HepG2 (cell line): ENCODE measurements at regions not wholly inside any gene's neighbourhood (a gene's known extent, or its start where the extent isn't known, plus 50 kb on each side); places are given as distances from the start of the nearest gene placed in this dataset.

Source experiments
- ATAC-seq: fragments of 200-7000 bp; cut with Tn5 transposase; 3 replicates; pipeline ENCODE4 v1.9.1; 2020; ENCODE audit warnings: mild to moderate bottlenecking, moderate library complexity
- BruUV-seq: library from RNA; stranded (reverse); fragments of 400-500 nt; replicated peaks from 2 replicates; lab custom pipeline; 2021; lab: Mats Ljungman, UMichigan
- CTCF ChIA-PET: fragments of 300-600 bp; formaldehyde crosslinking; extraction: SDS; loops from one replicate; lab custom pipeline; 2021; ENCODE audit warnings: low total read pairs, inconsistent platforms, low intra/inter-chr PET ratio; lab: Yijun Ruan, JAX
- POLR2A ChIA-PET: fragments of 350-600 bp; sonication (Branson Sonifier 250); formaldehyde crosslinking; loops from one replicate; lab custom pipeline; 2020; ENCODE audit warnings: antibody characterized with exemption, inconsistent platforms; lab: Yijun Ruan, JAX
- DNase-seq: peaks from one replicate; pipeline ENCODE4 v3.0.0-alpha.2; 2015; ENCODE audit warnings: low spot score
- FAIRE-seq: peaks from 3 replicates; lab custom pipeline; 2011; peaks lifted over from hg19 to GRCh38; lab: Jason Lieb, UNC
- H2AFZ ChIP-seq: one replicate; pipeline ENCODE4 v1.6.1; 2011; ENCODE audit warnings: low read length, inconsistent platforms
- H3K27ac ChIP-seq: fragments of 300-600 bp; 3 replicates; pipeline ENCODE4 v1.8.0; 2011; ENCODE audit warnings: mixed run types, mild to moderate bottlenecking, mixed read lengths, low read length, inconsistent platforms; ENCODE audit not compliant: insufficient read depth; ENCODE audit errors: extremely low read length
- H3K27me3 ChIP-seq, 2 experiments: fragments of 200-600 bp in 1 of 2; 2 replicates in 1 of 2; 3 replicates in 1 of 2; pipeline versions ENCODE4 v1.6.0 to v1.8.0; 2011; ENCODE audit warnings: low read length in 2 of 2, mild to moderate bottlenecking in 2 of 2, moderate library complexity in 2 of 2, inconsistent platforms in 1 of 2; ENCODE audit not compliant: insufficient read depth in 2 of 2, control insufficient read depth in 1 of 2
- H3K36me3 ChIP-seq, 2 experiments: fragments of 200-600 bp in 1 of 2; replicated peaks in 1 of 2; 2 replicates in 1 of 2; 3 replicates in 1 of 2; pipeline versions ENCODE4 v1.5.1 to v1.8.0; 2011; ENCODE audit warnings: low read length in 2 of 2, inconsistent platforms in 1 of 2; ENCODE audit not compliant: insufficient read depth in 2 of 2, control insufficient read depth in 1 of 2
- H3K4me1 ChIP-seq: 2 replicates; pipeline ENCODE4 v1.5.1; 2012; ENCODE audit warnings: low read length, inconsistent platforms; ENCODE audit not compliant: insufficient read depth
- H3K4me2 ChIP-seq: 2 replicates; pipeline ENCODE4 v1.6.0; 2011; ENCODE audit warnings: low read depth, low read length, inconsistent platforms
- H3K4me3 ChIP-seq, 3 experiments: fragments of 200-600 bp in 1 of 3; sonication (generic), shearing (Covaris generic) in 1 of 3; replicated peaks in 1 of 3; 2 replicates each; pipeline ENCODE4 v1.5.1; 2011 to 2016; ENCODE audit warnings: low read length in 3 of 3, inconsistent platforms in 2 of 3, low read depth in 2 of 3, mild to moderate bottlenecking in 2 of 3, control low read depth in 1 of 3, mixed read lengths in 1 of 3; ENCODE audit not compliant: insufficient read depth in 1 of 3
- H3K79me2 ChIP-seq: one replicate; pipeline ENCODE4 v1.6.1; 2011; ENCODE audit warnings: low read length, inconsistent platforms; ENCODE audit not compliant: insufficient read depth
- H3K9ac ChIP-seq: 2 replicates; pipeline ENCODE4 v1.6.0; 2011; ENCODE audit warnings: mild to moderate bottlenecking, low read depth, low read length, inconsistent platforms; ENCODE audit not compliant: insufficient read depth
- H3K9me3 ChIP-seq: 2 replicates; pipeline ENCODE4 v1.5.1; 2012; ENCODE audit warnings: mild to moderate bottlenecking, low read length
- H4K20me1 ChIP-seq: 2 replicates; pipeline ENCODE4 v1.6.0; 2011; ENCODE audit warnings: inconsistent platforms, mild to moderate bottlenecking, low read length, moderate library complexity; ENCODE audit not compliant: insufficient read depth
- CTCF ChIP-seq: sonication (generic); formaldehyde crosslinking; IDR thresholded peaks from 2 replicates; pipeline ENCODE4 v1.5.0; 2020; ENCODE audit warnings: mild to moderate bottlenecking, missing genetic modification reagents, moderate library complexity
- KAT8 ChIP-seq: IDR thresholded peaks from 2 replicates; pipeline ENCODE4 v1.6.1; 2016; ENCODE audit warnings: missing genetic modification reagents, missing compliant biosample characterization
- MZF1 ChIP-seq: sonication (generic); formaldehyde crosslinking; IDR thresholded peaks from 2 replicates; pipeline ENCODE4 v1.8.1; 2023; ENCODE audit warnings: mild to moderate bottlenecking, missing genetic modification reagents, borderline replicate concordance
- RELA ChIP-seq: sonication (generic); formaldehyde crosslinking; IDR thresholded peaks from 2 replicates; pipeline ENCODE4 v1.4.0; 2020; ENCODE audit warnings: missing genetic modification reagents
- ZFYVE20 ChIP-seq: sonication (generic); formaldehyde crosslinking; IDR thresholded peaks from 2 replicates; pipeline ENCODE4 v1.8.0; 2023; ENCODE audit warnings: low read depth, mild to moderate bottlenecking, moderate library complexity, missing genetic modification reagents, borderline replicate concordance
- ZNF282 ChIP-seq: fragments of 450-650 bp; IDR thresholded peaks from 2 replicates; pipeline ENCODE4 v1.6.1; 2018; ENCODE audit not compliant: partially characterized antibody
- ZNF563 ChIP-seq: sonication (generic); formaldehyde crosslinking; IDR thresholded peaks from 2 replicates; pipeline ENCODE4 v1.8.0; 2022; ENCODE audit warnings: mild to moderate bottlenecking, moderate library complexity, missing genetic modification reagents
- WGBS: methylation state at CpG from one replicate; pipeline ENCODE4 v1.1.6; 2017; ENCODE audit warnings: low lambda C conversion rate; 5-methylcytosine and 5-hydroxymethylcytosine counted together
- in situ Hi-C: cut with HindIII; loops from 2 replicates; pipeline ENCODE4 v1.10.0; 2017; ENCODE audit warnings: low pct_unique_long_range_greater_than_20kb; ENCODE audit not compliant: extremely low pct_ligation_motif_present
- intact Hi-C: fragments of 100-400 bp; cut with micrococcal nuclease; formaldehyde crosslinking; loops from one replicate; pipeline ENCODE4 v1.10.0; 2022; ENCODE audit not compliant: unreplicated experiment
- TF ChIP-seq, protein P1 (sequence below), 2 experiments: fragments of 450-650 bp in 1 of 2; sonication (generic) in 1 of 2; formaldehyde crosslinking; IDR thresholded peaks; 2 replicates each; pipeline versions ENCODE4 v1.5.0 to v1.8.0; 2020 to 2022; ENCODE audit warnings: mild to moderate bottlenecking in 1 of 2, missing genetic modification reagents in 1 of 2

DNA sequence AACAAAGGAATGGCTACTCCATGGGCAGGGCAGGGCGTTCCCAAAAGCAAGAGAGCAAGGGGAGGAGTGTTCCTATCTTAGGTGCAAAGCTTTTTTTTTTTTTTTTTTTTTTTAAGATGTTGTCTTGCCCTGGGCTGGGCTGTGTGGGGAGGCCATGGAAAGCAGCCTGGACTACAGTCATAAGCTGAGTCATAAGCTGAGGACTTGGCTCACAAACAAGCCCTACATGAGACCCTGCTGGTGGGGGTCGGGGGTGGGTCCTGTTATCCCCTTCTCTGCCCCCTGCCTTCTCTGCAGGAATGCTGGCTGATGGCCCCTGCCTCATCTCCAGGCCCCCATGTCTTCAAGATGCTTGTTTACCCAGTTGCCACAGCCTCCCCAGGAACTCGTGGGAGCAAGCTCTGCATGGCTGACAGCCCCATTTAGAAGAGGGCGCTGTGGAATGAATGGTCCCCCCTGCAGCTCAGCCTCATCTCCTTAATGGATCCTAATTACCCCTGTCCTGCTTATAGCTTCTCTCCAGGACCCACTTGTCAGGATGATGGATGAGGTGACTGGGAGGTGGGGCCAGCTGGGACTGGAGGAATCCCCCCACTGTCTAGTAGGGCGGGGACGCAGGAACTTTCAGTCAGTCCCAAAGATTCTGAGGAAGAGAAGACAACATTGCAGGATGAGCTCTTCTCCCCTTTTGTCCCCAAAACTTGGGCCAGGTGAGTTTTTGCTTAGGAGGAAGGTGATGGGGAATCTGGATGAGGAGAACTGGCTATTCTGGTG lies 340.8 kb upstream of the PODXL start:
- H3K27me3 ChIP-seq: no peaks in the 10 kb centered on the region
- 7% methylated on average over 6 of the region's 6 CpGs for WGBS
- FAIRE-seq (no peak), DNase-seq (no peak), ATAC-seq (no peak)
- H3K79me2 ChIP-seq: no peaks in the 10 kb centered on the region
- ChIA-PET POLR2A (no interaction called here), CTCF (no interaction called here)
- BruUV-seq: no TSS peak
- no peak for TF ChIP-seq ZFYVE20
- TF ChIP-seq CTCF (CRISPR knock-in tag): no peak
- no peak for TF ChIP-seq RELA (CRISPR knock-in tag)
- TF ChIP-seq MZF1 (CRISPR knock-in tag): no peak
- TF ChIP-seq ZNF282: no peak
- TF ChIP-seq ZNF563 (CRISPR knock-in tag): no peak
- no peak for TF ChIP-seq KAT8 (CRISPR knock-in tag)
- TF ChIP-seq, protein P1, sequence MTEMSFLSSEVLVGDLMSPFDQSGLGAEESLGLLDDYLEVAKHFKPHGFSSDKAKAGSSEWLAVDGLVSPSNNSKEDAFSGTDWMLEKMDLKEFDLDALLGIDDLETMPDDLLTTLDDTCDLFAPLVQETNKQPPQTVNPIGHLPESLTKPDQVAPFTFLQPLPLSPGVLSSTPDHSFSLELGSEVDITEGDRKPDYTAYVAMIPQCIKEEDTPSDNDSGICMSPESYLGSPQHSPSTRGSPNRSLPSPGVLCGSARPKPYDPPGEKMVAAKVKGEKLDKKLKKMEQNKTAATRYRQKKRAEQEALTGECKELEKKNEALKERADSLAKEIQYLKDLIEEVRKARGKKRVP (CRISPR knock-in tag; IDR thresholded peaks at IDR 0.05): no peak
- H3K4me3 ChIP-seq: no peak overlapping the region
- H4K20me1 ChIP-seq: no peaks in the 10 kb centered on the region
- in situ Hi-C loops (no loop called here), intact Hi-C loops (no loop called here)
- H3K9me3 ChIP-seq: no peaks in the 10 kb centered on the region
- no peak overlapping the region for H3K27ac ChIP-seq
- no peak overlapping the region for H3K9ac ChIP-seq
- no peaks in the 10 kb centered on the region for H3K36me3 ChIP-seq
- no peak overlapping the region for H3K4me2 ChIP-seq
- no peak overlapping the region for H2AFZ ChIP-seq
- no peaks in the 10 kb centered on the region for H3K4me1 ChIP-seq
